ENCODE measurements at regions not wholly inside any gene's neighbourhood (a gene's known extent, or its start where the extent isn't known, plus 50 kb on each side); places are given as distances from the start of the nearest gene placed in this dataset.

GRCh38 chrY:14235070-14235469 is 179.0 kb downstream of the VCY1B start:
- TF ChIP-seq CTCF (IDR thresholded peaks at IDR 0.05 in 8 of 11, conservative IDR thresholded peaks at IDR 0.05 in 3 of 11): no peak
- no peak for TF ChIP-seq POLR2A (IDR thresholded peaks at IDR 0.05)
